ENCODE measurements at regions not wholly inside any gene's neighbourhood (a gene's known extent, or its start where the extent isn't known, plus 50 kb on each side); places are given as distances from the start of the nearest gene placed in this dataset.

DNA sequence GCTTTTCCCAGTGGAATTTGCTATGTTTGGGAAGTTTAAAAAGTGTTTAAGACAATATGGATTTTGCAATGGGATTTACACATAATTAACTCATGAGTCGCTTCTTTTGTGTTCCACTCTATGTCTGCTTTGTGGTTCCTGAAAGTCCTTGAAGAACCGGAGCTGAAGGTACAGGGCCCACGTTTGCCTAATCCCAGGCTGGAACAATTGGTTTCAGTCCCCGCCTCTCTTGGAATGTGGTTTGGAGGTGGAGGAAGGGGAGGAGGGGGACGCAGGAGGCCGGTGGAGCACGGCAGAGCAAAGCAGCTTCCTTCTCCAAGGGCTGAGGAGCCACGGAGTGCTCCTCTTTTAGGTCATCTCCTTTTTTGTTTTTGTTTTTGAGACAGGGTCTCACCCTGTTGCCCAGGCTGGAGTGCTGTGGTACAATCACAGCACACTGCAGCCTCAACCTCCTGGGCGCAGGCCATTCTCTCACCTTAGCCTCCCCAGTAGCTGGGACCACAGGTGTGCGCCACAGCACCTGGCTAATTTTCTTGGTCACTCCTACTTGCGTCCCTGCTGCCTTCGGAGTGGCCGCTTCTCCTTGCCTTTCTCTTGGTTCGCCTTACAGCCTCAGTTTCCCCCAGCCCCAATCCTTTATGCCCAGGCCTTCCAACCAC is 129.5 kb upstream of the ERRFI1 start (continued):
- TF ChIP-seq, protein P1, sequence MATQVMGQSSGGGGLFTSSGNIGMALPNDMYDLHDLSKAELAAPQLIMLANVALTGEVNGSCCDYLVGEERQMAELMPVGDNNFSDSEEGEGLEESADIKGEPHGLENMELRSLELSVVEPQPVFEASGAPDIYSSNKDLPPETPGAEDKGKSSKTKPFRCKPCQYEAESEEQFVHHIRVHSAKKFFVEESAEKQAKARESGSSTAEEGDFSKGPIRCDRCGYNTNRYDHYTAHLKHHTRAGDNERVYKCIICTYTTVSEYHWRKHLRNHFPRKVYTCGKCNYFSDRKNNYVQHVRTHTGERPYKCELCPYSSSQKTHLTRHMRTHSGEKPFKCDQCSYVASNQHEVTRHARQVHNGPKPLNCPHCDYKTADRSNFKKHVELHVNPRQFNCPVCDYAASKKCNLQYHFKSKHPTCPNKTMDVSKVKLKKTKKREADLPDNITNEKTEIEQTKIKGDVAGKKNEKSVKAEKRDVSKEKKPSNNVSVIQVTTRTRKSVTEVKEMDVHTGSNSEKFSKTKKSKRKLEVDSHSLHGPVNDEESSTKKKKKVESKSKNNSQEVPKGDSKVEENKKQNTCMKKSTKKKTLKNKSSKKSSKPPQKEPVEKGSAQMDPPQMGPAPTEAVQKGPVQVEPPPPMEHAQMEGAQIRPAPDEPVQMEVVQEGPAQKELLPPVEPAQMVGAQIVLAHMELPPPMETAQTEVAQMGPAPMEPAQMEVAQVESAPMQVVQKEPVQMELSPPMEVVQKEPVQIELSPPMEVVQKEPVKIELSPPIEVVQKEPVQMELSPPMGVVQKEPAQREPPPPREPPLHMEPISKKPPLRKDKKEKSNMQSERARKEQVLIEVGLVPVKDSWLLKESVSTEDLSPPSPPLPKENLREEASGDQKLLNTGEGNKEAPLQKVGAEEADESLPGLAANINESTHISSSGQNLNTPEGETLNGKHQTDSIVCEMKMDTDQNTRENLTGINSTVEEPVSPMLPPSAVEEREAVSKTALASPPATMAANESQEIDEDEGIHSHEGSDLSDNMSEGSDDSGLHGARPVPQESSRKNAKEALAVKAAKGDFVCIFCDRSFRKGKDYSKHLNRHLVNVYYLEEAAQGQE (IDR thresholded peaks at IDR 0.05; ENCODE audit: borderline replicate concordance in 1 of 2, low read depth in 1 of 2, low read length in 2 of 2): no peak
- TF ChIP-seq ZBTB7A (CRISPR knock-in tag; IDR thresholded peaks at IDR 0.05) (no peak), ZNF614 (CRISPR knock-in tag; IDR thresholded peaks at IDR 0.05; ENCODE audit: borderline replicate concordance) (peak; percentile 31; the same call in 1 of the 2 replicates), SOX6 (IDR thresholded peaks at IDR 0.05) (no peak), SOX6 (CRISPR knock-in tag; IDR thresholded peaks at IDR 0.05) (peak; percentile 94), ZNF549 (CRISPR knock-in tag; IDR thresholded peaks at IDR 0.05) (no peak), RBFOX2 (IDR thresholded peaks at IDR 0.05; ENCODE audit: low read depth, low read length) (peak; percentile 50), MED1 (CRISPR knock-in tag; IDR thresholded peaks at IDR 0.05) (peak; percentile 59; the same call in 1 of the 2 replicates), MIXL1 (CRISPR knock-in tag; IDR thresholded peaks at IDR 0.05) (0 out of 2 replicates have a peak, but pooled peaks have one; percentile 30), ZBTB38 (CRISPR knock-in tag; IDR thresholded peaks at IDR 0.05) (0 out of 2 replicates have a peak, but pooled peaks have one; percentile 26), ZNF75D (CRISPR knock-in tag; IDR thresholded peaks at IDR 0.05; ENCODE audit: borderline replicate concordance) (no peak), ZFX (CRISPR knock-in tag; IDR thresholded peaks at IDR 0.05; ENCODE audit: low read depth) (0 out of 2 replicates have a peak, but pooled peaks have one; percentile 30), ZNF460 (CRISPR knock-in tag; IDR thresholded peaks at IDR 0.05; ENCODE audit: borderline replicate concordance) (peak; percentile 48; the same call in 1 of the 2 replicates), RXRA (CRISPR knock-in tag; IDR thresholded peaks at IDR 0.05) (peak; percentile 47; the same call in 1 of the 2 replicates), JARID2 (CRISPR knock-in tag; IDR thresholded peaks at IDR 0.05; ENCODE audit: insufficient replicate concordance) (no peak), NCOA2 (CRISPR knock-in tag; IDR thresholded peaks at IDR 0.05) (peak; percentile 87), ZNF496 (CRISPR knock-in tag; IDR thresholded peaks at IDR 0.05; ENCODE audit: insufficient replicate concordance) (no peak)
- TF ChIP-seq, protein P2, sequence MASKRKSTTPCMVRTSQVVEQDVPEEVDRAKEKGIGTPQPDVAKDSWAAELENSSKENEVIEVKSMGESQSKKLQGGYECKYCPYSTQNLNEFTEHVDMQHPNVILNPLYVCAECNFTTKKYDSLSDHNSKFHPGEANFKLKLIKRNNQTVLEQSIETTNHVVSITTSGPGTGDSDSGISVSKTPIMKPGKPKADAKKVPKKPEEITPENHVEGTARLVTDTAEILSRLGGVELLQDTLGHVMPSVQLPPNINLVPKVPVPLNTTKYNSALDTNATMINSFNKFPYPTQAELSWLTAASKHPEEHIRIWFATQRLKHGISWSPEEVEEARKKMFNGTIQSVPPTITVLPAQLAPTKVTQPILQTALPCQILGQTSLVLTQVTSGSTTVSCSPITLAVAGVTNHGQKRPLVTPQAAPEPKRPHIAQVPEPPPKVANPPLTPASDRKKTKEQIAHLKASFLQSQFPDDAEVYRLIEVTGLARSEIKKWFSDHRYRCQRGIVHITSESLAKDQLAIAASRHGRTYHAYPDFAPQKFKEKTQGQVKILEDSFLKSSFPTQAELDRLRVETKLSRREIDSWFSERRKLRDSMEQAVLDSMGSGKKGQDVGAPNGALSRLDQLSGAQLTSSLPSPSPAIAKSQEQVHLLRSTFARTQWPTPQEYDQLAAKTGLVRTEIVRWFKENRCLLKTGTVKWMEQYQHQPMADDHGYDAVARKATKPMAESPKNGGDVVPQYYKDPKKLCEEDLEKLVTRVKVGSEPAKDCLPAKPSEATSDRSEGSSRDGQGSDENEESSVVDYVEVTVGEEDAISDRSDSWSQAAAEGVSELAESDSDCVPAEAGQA (IDR thresholded peaks at IDR 0.05; ENCODE audit: low read depth): 0 out of 2 replicates have a peak, but pooled peaks have one; percentile 34
- TF ChIP-seq, protein P2 (CRISPR knock-in tag; IDR thresholded peaks at IDR 0.05; ENCODE audit: borderline replicate concordance): no peak
- TF ChIP-seq, protein P3, sequence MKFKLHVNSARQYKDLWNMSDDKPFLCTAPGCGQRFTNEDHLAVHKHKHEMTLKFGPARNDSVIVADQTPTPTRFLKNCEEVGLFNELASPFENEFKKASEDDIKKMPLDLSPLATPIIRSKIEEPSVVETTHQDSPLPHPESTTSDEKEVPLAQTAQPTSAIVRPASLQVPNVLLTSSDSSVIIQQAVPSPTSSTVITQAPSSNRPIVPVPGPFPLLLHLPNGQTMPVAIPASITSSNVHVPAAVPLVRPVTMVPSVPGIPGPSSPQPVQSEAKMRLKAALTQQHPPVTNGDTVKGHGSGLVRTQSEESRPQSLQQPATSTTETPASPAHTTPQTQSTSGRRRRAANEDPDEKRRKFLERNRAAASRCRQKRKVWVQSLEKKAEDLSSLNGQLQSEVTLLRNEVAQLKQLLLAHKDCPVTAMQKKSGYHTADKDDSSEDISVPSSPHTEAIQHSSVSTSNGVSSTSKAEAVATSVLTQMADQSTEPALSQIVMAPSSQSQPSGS (CRISPR knock-in tag; IDR thresholded peaks at IDR 0.05): 0 out of 2 replicates have a peak, but pooled peaks have one; percentile 12
